ENCODE measurements at regions not wholly inside any gene's neighbourhood (a gene's known extent, or its start where the extent isn't known, plus 50 kb on each side); places are given as distances from the start of the nearest gene placed in this dataset.

GRCh38 chr14:34187519-34188044 is 236.7 kb upstream of the EGLN3 start (continued):
- TF ChIP-seq, protein P1, sequence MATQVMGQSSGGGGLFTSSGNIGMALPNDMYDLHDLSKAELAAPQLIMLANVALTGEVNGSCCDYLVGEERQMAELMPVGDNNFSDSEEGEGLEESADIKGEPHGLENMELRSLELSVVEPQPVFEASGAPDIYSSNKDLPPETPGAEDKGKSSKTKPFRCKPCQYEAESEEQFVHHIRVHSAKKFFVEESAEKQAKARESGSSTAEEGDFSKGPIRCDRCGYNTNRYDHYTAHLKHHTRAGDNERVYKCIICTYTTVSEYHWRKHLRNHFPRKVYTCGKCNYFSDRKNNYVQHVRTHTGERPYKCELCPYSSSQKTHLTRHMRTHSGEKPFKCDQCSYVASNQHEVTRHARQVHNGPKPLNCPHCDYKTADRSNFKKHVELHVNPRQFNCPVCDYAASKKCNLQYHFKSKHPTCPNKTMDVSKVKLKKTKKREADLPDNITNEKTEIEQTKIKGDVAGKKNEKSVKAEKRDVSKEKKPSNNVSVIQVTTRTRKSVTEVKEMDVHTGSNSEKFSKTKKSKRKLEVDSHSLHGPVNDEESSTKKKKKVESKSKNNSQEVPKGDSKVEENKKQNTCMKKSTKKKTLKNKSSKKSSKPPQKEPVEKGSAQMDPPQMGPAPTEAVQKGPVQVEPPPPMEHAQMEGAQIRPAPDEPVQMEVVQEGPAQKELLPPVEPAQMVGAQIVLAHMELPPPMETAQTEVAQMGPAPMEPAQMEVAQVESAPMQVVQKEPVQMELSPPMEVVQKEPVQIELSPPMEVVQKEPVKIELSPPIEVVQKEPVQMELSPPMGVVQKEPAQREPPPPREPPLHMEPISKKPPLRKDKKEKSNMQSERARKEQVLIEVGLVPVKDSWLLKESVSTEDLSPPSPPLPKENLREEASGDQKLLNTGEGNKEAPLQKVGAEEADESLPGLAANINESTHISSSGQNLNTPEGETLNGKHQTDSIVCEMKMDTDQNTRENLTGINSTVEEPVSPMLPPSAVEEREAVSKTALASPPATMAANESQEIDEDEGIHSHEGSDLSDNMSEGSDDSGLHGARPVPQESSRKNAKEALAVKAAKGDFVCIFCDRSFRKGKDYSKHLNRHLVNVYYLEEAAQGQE (IDR thresholded peaks at IDR 0.05; ENCODE audit: borderline replicate concordance in 1 of 2, low read depth in 1 of 2, low read length in 2 of 2), result no peak
- TF ChIP-seq ZFP62 (CRISPR knock-in tag; IDR thresholded peaks at IDR 0.05) (no peak), ZNF431 (CRISPR knock-in tag; IDR thresholded peaks at IDR 0.05; ENCODE audit: borderline replicate concordance, low read depth) (no peak), CC2D1A (CRISPR knock-in tag; IDR thresholded peaks at IDR 0.05) (no peak), ZNF503 (CRISPR knock-in tag; IDR thresholded peaks at IDR 0.05) (no peak), RXRA (CRISPR knock-in tag; IDR thresholded peaks at IDR 0.05) (no peak), MYNN (CRISPR knock-in tag; IDR thresholded peaks at IDR 0.05; ENCODE audit: low read depth) (no peak), SOX13 (IDR thresholded peaks at IDR 0.05) (no peak), SOX13 (CRISPR knock-in tag; conservative IDR thresholded peaks at IDR 0.05 in 1 of 2, IDR thresholded peaks at IDR 0.05 in 1 of 2) (no peak), ZNF33B (CRISPR knock-in tag; IDR thresholded peaks at IDR 0.05) (no peak), NRL (CRISPR knock-in tag; IDR thresholded peaks at IDR 0.05; ENCODE audit: borderline replicate concordance) (no peak), TMF1 (CRISPR knock-in tag; IDR thresholded peaks at IDR 0.05; ENCODE audit: low read depth) (no peak), ZNF326 (CRISPR knock-in tag; IDR thresholded peaks at IDR 0.05; ENCODE audit: borderline replicate concordance) (no peak), ZNF17 (CRISPR knock-in tag; IDR thresholded peaks at IDR 0.05) (0 out of 2 replicates have a peak, but pooled peaks have one; percentile 39), ZNF589 (CRISPR knock-in tag; conservative IDR thresholded peaks at IDR 0.05) (no peak)
- TF ChIP-seq, protein P2, sequence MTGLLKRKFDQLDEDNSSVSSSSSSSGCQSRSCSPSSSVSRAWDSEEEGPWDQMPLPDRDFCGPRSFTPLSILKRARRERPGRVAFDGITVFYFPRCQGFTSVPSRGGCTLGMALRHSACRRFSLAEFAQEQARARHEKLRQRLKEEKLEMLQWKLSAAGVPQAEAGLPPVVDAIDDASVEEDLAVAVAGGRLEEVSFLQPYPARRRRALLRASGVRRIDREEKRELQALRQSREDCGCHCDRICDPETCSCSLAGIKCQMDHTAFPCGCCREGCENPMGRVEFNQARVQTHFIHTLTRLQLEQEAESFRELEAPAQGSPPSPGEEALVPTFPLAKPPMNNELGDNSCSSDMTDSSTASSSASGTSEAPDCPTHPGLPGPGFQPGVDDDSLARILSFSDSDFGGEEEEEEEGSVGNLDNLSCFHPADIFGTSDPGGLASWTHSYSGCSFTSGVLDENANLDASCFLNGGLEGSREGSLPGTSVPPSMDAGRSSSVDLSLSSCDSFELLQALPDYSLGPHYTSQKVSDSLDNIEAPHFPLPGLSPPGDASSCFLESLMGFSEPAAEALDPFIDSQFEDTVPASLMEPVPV (CRISPR knock-in tag; IDR thresholded peaks at IDR 0.05), result no peak
- TF ChIP-seq, protein P3, sequence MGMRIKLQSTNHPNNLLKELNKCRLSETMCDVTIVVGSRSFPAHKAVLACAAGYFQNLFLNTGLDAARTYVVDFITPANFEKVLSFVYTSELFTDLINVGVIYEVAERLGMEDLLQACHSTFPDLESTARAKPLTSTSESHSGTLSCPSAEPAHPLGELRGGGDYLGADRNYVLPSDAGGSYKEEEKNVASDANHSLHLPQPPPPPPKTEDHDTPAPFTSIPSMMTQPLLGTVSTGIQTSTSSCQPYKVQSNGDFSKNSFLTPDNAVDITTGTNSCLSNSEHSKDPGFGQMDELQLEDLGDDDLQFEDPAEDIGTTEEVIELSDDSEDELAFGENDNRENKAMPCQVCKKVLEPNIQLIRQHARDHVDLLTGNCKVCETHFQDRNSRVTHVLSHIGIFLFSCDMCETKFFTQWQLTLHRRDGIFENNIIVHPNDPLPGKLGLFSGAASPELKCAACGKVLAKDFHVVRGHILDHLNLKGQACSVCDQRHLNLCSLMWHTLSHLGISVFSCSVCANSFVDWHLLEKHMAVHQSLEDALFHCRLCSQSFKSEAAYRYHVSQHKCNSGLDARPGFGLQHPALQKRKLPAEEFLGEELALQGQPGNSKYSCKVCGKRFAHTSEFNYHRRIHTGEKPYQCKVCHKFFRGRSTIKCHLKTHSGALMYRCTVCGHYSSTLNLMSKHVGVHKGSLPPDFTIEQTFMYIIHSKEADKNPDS (CRISPR knock-in tag; IDR thresholded peaks at IDR 0.05), result no peak
- TF ChIP-seq, protein P4, sequence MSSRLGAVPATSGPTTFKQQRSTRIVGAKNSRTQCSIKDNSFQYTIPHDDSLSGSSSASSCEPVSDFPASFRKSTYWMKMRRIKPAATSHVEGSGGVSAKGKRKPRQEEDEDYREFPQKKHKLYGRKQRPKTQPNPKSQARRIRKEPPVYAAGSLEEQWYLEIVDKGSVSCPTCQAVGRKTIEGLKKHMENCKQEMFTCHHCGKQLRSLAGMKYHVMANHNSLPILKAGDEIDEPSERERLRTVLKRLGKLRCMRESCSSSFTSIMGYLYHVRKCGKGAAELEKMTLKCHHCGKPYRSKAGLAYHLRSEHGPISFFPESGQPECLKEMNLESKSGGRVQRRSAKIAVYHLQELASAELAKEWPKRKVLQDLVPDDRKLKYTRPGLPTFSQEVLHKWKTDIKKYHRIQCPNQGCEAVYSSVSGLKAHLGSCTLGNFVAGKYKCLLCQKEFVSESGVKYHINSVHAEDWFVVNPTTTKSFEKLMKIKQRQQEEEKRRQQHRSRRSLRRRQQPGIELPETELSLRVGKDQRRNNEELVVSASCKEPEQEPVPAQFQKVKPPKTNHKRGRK (CRISPR knock-in tag; IDR thresholded peaks at IDR 0.05), result no peak

Measured in HepG2 (cell line).